Heart right ventricle (tissue), 16 donors: ENCODE measurements at regions not wholly inside any gene's neighbourhood (a gene's known extent, or its start where the extent isn't known, plus 50 kb on each side); places are given as distances from the start of the nearest gene placed in this dataset.
"Not testable (repeated sequence)": the region's sequence is repeated elsewhere in the genome, so short reads cannot be mapped to it uniquely, and the experiment has no call there.

Experiments used
- ATAC-seq, 8 donors: fragments of 200-7000 bp; cut with Tn5 transposase; one replicate each; pipeline ENCODE4 v1.9.1; 2020; ENCODE audit warnings: mild to moderate bottlenecking in 8 of 8, moderate library complexity in 8 of 8, moderate number of reproducible peaks in 1 of 8
- DNase-seq, 2 donors: peaks; one replicate each; pipeline ENCODE4 v3.0.0-alpha.2; 2020
- H3K27ac ChIP-seq, 10 donors: fragments of 200-600 bp; sonication (generic) in 2 of 10; one replicate each; pipeline versions ENCODE4 v1.5.0 to v1.8.0; 2020 to 2022; ENCODE audit warnings: mild to moderate bottlenecking in 3 of 10
- H3K27me3 ChIP-seq, 7 donors: fragments of 200-600 bp; one replicate each; pipeline ENCODE4 v1.8.0; 2021 to 2022; ENCODE audit warnings: mild to moderate bottlenecking in 2 of 7
- H3K36me3 ChIP-seq, 9 donors: fragments of 200-600 bp; sonication (generic) in 1 of 9; one replicate each; pipeline versions ENCODE4 v1.5.0 to v1.8.0; 2020 to 2022; ENCODE audit warnings: mild to moderate bottlenecking in 2 of 9
- H3K4me1 ChIP-seq, 9 donors: fragments of 200-600 bp; sonication (generic) in 1 of 9; one replicate each; pipeline versions ENCODE4 v1.5.0 to v1.8.0; 2020 to 2022; ENCODE audit warnings: mild to moderate bottlenecking in 4 of 9
- H3K4me3 ChIP-seq, 10 donors: fragments of 200-600 bp; sonication (generic) in 2 of 10; one replicate each; pipeline versions ENCODE4 v1.5.0 to v1.8.0; 2020 to 2022; ENCODE audit warnings: mild to moderate bottlenecking in 7 of 10, moderate library complexity in 2 of 10
- H3K9me3 ChIP-seq, 11 donors: fragments of 200-600 bp in 10 of 11; sonication (generic) in 2 of 11; one replicate each; pipeline versions ENCODE4 v1.5.0 to v1.8.0; 2013 to 2022; ENCODE audit warnings: mild to moderate bottlenecking in 2 of 11, control low read depth in 1 of 11, moderate library complexity in 1 of 11
- WGBS, 2 donors: extraction: QIAGEN DNeasy Blood & Tissue Kit; methylation state at CpG; one replicate each; pipeline ENCODE4 v1.1.7; 2013; ENCODE audit warnings: inconsistent platforms in 1 of 2; 5-methylcytosine and 5-hydroxymethylcytosine counted together
- intact Hi-C, 10 donors: fragments of 100-400 bp; cut with DNase I; formaldehyde crosslinking; loops; one replicate each; pipeline versions ENCODE4 v1.11.1 to v1.14.2; 2022
- TF ChIP-seq, protein P1 (sequence below), 9 donors: fragments of 200-600 bp; sonication (generic) in 2 of 9; IDR thresholded peaks; one replicate each; pipeline versions ENCODE4 v1.5.0 to v1.8.0; 2021 to 2022; ENCODE audit warnings: antibody characterized with exemption in 9 of 9, mild to moderate bottlenecking in 5 of 9, moderate library complexity in 1 of 9
- donor health status: Arrhythmogenic right ventricular cardiomyopathy.
- donor health status: ischemic (EF 13 %, LVEDD 7.1; RV severe dilation, severe dysfunction).
- donor health status: healthy with polysubstance abuse.
- donor health status: DM: no; HTN: yes; CAD: no.
- donor health status: DM: no; HTN: no; CAD: no.
- donor health status: ischemic (EF 25% LVEDD 6.9; RV normal size, moderate dysfunction).
- donor health status: ischemic (EF 25% LVEDD 5.7; RV mildly dilated, moderate dysfunction).
- donor health status: healthy.
- donor health status: DM: yes; HTN: yes; CAD: no.
- donor health status: Ischemic cardiomyopathy.
- donor health status: ischemic (EF 35%, LVEDD 5.7; RV mildly dilated, moderate dysfunction).
- donor health status: nonischemic (EF 11% LVEDD 7.7; RV severe dilation, severe dysfunction).
- donor health status: DM: yes; HTN: yes; CAD: no.
- donor health status: PGD.
- donor health status: ischemic (EF 29% LVEDD 5.4; RV normal size, mild dysfunction).
- donor health status: nonischemic (EF 23%, LVEDD 6.1; RV moderate dilation, normal function).

DNA sequence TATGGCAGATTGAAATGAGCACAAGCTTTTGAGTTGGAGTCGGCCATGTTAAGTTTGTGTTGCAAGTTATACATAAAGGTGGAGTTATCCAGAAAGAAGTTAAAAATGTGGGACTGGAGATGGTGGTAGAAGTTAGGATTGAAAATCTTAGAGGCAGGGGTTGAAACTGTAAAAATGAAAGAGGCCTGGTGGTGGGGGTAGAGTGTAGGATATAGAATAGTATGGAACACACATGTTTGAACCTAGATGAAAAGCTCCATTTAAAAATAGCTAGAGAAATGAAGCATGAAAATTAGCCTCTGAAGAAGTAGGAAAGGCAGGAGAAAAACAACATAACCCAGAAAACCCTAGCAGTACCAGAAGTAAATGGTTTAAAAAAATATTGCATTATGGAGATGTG lies 131.8 kb upstream of the ENPEP start:
- intact Hi-C loops = loop anchor here in 5 of 10 donors (2.0 to 10.0 kb wide), 4 partner anchors 167 to 173 kb away; no protein-coding TSS in a partner anchor

DNA sequence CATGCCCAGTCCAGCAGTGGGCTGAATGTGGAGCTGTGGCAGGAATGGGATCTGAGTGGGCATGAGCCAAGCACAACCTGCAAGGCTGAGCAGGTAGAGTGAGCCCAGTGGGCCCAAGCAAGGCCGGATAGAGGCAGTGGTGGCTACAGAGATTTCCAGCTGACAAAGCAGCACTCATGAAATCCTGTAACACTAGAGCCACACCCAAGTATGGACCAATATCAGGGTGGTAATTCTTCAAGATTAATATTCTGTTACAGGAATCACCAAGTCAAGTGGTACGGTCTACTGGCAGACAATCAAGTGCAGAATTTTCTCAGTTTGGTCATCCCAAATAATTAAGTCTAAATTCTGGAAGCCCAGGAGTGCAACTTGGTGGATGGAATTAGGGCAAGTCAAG lies 132.4 kb upstream of the ENPEP start:
- intact Hi-C loops = loop anchor here in 4 of 10 donors (5.0 to 10.0 kb wide), 3 partner anchors 169 to 174 kb away; no protein-coding TSS in a partner anchor
- Histone ChIP-seq H3K36me3 (no peaks in the 10 kb centered on the region), H3K9me3 (no peaks in the 10 kb centered on the region), H3K27ac (no peak overlapping the region), H3K4me1 (no peaks in the 10 kb centered on the region), H3K4me3 (no peak overlapping the region), H3K27me3 (no peaks in the 10 kb centered on the region)
- DNase-seq (no peak), ATAC-seq (no peak)
- 88 to 92% methylated on average over 2 of the region's 2 CpGs for WGBS, 2 donors
- TF ChIP-seq, protein P1, sequence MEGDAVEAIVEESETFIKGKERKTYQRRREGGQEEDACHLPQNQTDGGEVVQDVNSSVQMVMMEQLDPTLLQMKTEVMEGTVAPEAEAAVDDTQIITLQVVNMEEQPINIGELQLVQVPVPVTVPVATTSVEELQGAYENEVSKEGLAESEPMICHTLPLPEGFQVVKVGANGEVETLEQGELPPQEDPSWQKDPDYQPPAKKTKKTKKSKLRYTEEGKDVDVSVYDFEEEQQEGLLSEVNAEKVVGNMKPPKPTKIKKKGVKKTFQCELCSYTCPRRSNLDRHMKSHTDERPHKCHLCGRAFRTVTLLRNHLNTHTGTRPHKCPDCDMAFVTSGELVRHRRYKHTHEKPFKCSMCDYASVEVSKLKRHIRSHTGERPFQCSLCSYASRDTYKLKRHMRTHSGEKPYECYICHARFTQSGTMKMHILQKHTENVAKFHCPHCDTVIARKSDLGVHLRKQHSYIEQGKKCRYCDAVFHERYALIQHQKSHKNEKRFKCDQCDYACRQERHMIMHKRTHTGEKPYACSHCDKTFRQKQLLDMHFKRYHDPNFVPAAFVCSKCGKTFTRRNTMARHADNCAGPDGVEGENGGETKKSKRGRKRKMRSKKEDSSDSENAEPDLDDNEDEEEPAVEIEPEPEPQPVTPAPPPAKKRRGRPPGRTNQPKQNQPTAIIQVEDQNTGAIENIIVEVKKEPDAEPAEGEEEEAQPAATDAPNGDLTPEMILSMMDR (IDR thresholded peaks at IDR 0.05) = no peak

More for the DNA sequence above, 131.8 kb upstream of the ENPEP start:
- Histone ChIP-seq H3K36me3 (no peaks in the 10 kb centered on the region), H3K27me3 (no peaks in the 10 kb centered on the region), H3K4me1 (no peaks in the 10 kb centered on the region), H3K4me3 (no peak overlapping the region), H3K27ac (no peak overlapping the region), H3K9me3 (peaks cover 0 to 5% (median 0%) of the 10 kb centered on the region in 11 donors)
- ATAC-seq = peak in 1 of 8 donors; percentile 61
- DNase-seq = no peak
- TF ChIP-seq, protein P1 (IDR thresholded peaks at IDR 0.05) = peak in 6 of 9 donors; percentile 24 to 50 (median 38)
- WGBS, 2 donors = 80 to 88% methylated on average over 1 of the region's 1 CpG

DNA sequence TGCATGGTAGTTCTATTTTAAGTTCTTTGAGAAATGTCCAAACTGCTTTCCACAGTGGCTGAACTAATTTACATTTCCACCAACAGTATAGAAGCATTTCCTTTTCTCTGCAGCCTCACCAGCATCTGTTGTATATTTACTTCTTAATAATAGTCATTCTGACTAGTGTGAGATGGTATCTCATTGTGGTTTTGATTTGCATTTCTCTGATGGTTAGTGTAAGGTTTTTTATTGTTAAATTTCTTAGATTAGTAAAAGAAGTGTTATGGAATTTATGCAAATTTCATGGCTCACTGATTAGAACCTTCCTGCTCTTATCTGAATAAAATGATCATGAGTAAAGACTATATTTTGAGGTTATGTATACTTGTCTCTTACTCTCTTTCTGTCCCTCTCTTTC lies 134.8 kb upstream of the ENPEP start:
- intact Hi-C loops = loop anchor here in 4 of 10 donors (5.0 to 10.0 kb wide), 3 partner anchors 171 to 176 kb away; no protein-coding TSS in a partner anchor
- ATAC-seq, H3K9me3 ChIP-seq, H3K4me3 ChIP-seq, DNase-seq, H3K36me3 ChIP-seq, H3K27ac ChIP-seq, H3K27me3 ChIP-seq, H3K4me1 ChIP-seq: not testable (repeated sequence)

- DNase-seq = no peak
- Histone ChIP-seq H3K27ac (no peak overlapping the region), H3K4me1 (no peaks in the 10 kb centered on the region), H3K27me3 (no peaks in the 10 kb centered on the region), H3K4me3 (no peak overlapping the region), H3K9me3 (no peaks in the 10 kb centered on the region), H3K36me3 (no peaks in the 10 kb centered on the region)
- 88 to 93% methylated on average over 5 of the region's 5 CpGs for WGBS, 2 donors
- TF ChIP-seq, protein P1 (IDR thresholded peaks at IDR 0.05) = no peak
- ATAC-seq = no peak
- intact Hi-C loops = no loop called here
Observed at GRCh38 chr4:110335399-110335798, 137.0 kb upstream of the ELOVL6 start.

- Histone ChIP-seq H3K9me3 (no peaks in the 10 kb centered on the region), H3K27ac (no peak overlapping the region), H3K36me3 (no peaks in the 10 kb centered on the region), H3K27me3 (no peaks in the 10 kb centered on the region), H3K4me1 (no peaks in the 10 kb centered on the region), H3K4me3 (no peak overlapping the region)
- no peak for ATAC-seq
- TF ChIP-seq, protein P1 (IDR thresholded peaks at IDR 0.05) = no peak
- intact Hi-C loops = no loop called here
- DNase-seq = no peak
- 70 to 73% methylated on average over 2 of the region's 2 CpGs for WGBS, 2 donors
Observed at GRCh38 chr4:110332483-110332882, 134.1 kb upstream of the ELOVL6 start.

DNA sequence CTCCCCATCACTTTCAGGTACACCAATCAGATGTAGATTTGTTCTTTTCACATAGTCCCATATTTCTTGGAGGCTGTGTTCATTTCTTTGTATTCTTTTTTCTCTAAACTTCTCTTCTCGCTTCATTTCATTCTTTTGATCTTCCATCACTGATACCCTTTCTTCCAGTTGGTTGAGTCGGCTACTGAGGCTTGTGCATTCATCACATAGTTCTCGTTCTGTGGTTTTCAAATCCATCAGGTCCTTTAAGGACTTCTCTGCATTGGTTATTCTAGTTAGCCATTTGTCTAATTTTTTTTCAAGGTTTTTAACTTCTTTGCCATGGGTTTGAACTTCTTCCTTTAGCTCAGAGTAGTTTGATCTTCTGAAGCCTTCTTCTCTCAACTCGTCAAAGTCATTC lies 128.0 kb upstream of the ELOVL6 start:
- H3K9me3 ChIP-seq, H3K36me3 ChIP-seq, H3K27me3 ChIP-seq, H3K4me3 ChIP-seq, H3K4me1 ChIP-seq, intact Hi-C loops, H3K27ac ChIP-seq, ATAC-seq, DNase-seq: not testable (repeated sequence)
- 83 to 97% methylated on average over 4 of the region's 4 CpGs for WGBS, 2 donors
